ENCODE measurements at regions not wholly inside any gene's neighbourhood (a gene's known extent, or its start where the extent isn't known, plus 50 kb on each side); places are given as distances from the start of the nearest gene placed in this dataset.
"Not testable (repeated sequence)": the region's sequence is repeated elsewhere in the genome, so short reads cannot be mapped to it uniquely, and the experiment has no call there.

DNA sequence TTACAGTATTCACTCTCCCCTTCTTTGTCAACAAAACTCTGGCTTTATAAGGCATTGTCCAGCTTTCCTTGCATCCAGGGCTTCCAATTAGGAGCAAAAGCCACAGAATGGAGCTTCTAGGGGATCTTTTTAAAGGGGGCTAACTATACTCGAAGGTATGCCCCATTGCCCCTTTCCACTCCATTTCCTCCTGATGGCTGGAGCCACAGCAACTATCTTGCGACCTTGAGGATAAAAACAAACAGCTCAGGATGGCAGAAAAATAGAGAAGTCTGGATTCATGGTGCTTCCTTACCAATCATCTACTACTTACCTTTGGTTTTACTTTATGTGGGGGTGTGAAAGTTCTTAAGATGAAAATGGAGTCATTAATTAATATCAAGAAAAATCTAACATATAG lies 206.3 kb upstream of the PODXL start:
- ChIA-PET POLR2A (ENCODE audit: low non-redundant PET) (no interaction called here), CTCF (no interaction called here)
- H3K27ac ChIP-seq, result no peak overlapping the region
- TF ChIP-seq, protein P1, sequence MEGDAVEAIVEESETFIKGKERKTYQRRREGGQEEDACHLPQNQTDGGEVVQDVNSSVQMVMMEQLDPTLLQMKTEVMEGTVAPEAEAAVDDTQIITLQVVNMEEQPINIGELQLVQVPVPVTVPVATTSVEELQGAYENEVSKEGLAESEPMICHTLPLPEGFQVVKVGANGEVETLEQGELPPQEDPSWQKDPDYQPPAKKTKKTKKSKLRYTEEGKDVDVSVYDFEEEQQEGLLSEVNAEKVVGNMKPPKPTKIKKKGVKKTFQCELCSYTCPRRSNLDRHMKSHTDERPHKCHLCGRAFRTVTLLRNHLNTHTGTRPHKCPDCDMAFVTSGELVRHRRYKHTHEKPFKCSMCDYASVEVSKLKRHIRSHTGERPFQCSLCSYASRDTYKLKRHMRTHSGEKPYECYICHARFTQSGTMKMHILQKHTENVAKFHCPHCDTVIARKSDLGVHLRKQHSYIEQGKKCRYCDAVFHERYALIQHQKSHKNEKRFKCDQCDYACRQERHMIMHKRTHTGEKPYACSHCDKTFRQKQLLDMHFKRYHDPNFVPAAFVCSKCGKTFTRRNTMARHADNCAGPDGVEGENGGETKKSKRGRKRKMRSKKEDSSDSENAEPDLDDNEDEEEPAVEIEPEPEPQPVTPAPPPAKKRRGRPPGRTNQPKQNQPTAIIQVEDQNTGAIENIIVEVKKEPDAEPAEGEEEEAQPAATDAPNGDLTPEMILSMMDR (conservative IDR thresholded peaks at IDR 0.05; ENCODE audit: low read depth), result no peak
- DNase-seq (ENCODE audit: low spot score), result no peak

DNA sequence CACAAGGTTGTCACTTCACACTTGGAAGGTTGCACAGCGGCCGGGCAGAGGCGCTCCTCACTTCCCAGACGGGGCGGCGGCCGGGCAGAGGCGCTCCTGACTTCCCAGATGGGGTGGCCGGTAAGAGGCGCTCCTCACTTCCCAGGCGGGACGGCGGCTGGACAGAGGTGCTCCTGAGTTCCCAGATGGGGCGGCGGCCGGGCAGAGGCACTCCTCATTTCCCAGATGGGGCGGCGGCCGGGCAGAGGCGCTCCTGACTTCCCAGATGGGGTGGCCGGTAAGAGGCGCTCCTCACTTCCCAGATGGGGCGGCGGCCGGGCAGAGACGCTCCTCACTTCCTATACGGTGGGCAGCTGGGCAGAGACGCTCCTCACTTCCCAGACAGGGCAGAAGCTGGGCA lies 199.4 kb upstream of the PODXL start:
- CTCF ChIA-PET, result interaction anchor here (0.7 kb wide), 1 partner anchor 405 kb away, joined by 3 read pairs; no protein-coding TSS in a partner anchor
- POLR2A ChIA-PET (ENCODE audit: low non-redundant PET); DNase-seq (ENCODE audit: low spot score); H3K27ac ChIP-seq: not testable (repeated sequence)

DNA sequence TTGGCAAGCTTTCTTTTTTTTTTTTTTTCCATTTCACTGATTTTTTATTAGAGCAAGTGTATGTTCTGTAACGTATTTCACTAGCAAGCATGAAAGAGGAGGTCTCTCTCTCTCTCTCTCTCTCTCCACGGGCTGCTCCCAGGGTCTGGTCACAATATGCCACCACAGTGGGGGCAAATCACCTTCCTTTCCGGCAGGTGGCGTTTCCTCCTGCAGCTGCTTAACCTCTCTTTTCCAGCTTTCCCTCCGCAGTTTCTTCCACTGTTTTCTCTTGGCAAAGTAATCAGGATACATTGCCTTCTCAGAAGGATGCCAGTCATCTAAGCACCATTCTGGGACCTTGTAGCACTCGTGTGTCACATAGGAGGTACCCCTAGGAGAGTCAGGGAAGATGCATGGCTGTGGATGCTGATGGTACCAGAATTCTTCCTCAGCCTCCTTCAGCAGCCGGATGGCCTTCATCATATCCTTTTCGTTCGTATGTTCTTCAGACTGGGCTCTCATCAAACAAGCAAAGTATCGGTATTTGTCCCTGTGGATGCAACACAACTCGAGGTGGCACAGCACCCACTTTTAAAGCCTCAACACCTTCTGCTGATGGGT lies 197.3 kb upstream of the PODXL start:
- POLR2A ChIA-PET (ENCODE audit: low non-redundant PET), result no interaction called here
- CTCF ChIA-PET, result interaction anchor here (0.6 to 1.0 kb wide), 6 partner anchors 11 to 1577 kb away, joined by 3 to 4 read pairs (median 3); no protein-coding TSS in a partner anchor
- TF ChIP-seq, protein P1 (conservative IDR thresholded peaks at IDR 0.05; ENCODE audit: low read depth), result peak; percentile 29
- H3K27ac ChIP-seq, result no peak overlapping the region
- peak; percentile 13 for DNase-seq (ENCODE audit: low spot score)

DNA sequence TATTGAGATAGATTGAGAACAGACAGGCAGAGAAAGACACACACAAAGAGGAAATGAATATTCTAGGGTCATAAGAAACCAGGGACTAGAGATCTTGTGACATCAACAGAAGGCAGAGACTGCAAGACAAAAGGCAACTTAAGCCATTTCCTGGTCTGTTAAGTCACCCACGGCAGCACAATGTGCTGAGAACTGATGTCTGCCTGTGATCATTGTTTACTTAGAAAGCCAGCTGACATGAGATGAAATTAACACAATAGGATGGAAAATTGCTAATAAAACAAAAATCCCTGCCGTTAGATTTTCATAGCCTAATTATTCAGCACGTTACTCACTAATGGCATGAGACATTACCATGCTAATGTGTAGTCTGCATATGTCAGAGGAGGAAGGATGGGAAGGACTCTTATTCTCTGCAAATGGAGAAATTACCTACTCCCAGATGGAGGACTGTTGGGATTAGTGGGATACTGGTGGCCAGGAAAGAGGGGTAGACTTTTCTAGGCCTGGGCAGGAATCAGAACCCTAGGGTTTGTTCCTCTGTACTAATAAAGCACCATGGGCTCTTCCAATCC lies 191.3 kb upstream of the PODXL start:
- H3K27ac ChIP-seq, result no peak overlapping the region
- ChIA-PET CTCF (interaction anchor here (0.7 kb wide), 1 partner anchor 770 kb away, joined by 5 read pairs; no protein-coding TSS in a partner anchor), POLR2A (ENCODE audit: low non-redundant PET) (no interaction called here)
- TF ChIP-seq, protein P1 (conservative IDR thresholded peaks at IDR 0.05; ENCODE audit: low read depth), result no peak
- no peak for DNase-seq (ENCODE audit: low spot score)

DNA sequence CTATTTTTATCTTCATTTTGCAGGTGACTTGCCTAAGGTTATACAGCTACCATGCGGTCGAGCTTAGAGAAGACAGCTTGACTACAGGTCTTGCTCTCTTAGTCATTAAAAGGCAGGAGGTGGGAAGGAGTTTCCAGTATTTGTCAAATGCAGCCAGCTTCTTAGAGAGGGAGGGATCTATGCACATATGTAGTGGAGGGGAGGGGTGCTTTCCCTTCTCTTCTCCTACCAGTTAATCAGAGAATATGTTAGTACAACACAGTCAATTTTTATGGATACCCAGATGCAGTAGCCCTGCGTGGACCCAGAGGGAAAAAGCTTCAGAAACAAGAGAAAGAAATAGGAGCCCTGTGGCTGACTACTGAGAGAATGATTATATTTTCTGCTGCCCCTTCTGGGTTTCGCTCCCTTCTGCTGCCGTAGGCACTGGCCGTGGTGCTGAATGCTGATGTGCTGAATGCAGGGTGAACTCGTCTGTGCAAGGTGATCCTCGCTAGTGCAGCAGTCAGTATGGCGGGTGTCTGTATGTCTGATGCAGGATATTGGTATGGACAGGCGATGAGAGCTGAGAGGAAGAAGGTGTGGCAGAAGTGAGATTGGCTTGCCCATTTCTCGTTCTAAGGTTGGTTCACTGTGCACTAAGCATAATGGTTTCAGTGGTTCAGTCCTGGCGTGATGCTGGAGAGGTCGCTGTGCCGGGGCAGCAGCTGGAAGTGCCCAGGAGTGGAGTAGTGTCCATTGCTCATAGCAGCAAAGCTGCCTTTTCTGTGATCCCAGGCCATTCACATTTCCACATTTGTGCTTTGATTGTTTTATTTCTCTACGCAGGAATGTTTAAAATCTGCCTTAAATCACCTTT lies 189.2 kb upstream of the PODXL start:
- TF ChIP-seq, protein P1 (conservative IDR thresholded peaks at IDR 0.05; ENCODE audit: low read depth), result no peak
- CTCF ChIA-PET, result no interaction called here
- no peak overlapping the region for H3K27ac ChIP-seq
- peak; percentile 10 for DNase-seq (ENCODE audit: low spot score)
- POLR2A ChIA-PET (ENCODE audit: low non-redundant PET), result no interaction called here

DNA sequence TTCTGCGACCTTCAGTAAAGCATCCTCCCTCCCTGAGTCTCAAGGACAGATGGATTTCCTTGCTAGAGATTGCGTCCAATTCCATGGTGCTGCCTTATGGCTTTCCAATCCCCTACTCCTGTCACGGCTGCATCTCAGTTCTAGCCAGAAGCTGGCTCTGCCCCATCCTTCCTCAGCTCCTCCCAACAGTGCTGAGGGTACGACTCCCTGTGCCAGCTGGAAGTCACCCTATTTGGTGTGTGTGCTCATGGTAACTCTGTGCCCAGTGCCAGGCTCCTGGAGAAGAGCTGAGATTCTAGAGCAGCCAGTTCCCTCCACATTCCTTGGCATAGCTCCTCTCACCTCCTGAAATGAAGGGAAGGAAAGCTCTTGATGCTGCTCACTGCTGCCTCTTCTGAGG lies 185.0 kb upstream of the PODXL start:
- TF ChIP-seq, protein P1 (conservative IDR thresholded peaks at IDR 0.05; ENCODE audit: low read depth), result no peak
- ChIA-PET POLR2A (ENCODE audit: low non-redundant PET) (no interaction called here), CTCF (no interaction called here)
- no peak overlapping the region for H3K27ac ChIP-seq
- DNase-seq (ENCODE audit: low spot score), result no peak
